Stimulated activated CD4-positive, alpha-beta T cell treated with anti-CD3 and anti-CD28 coated beads, Interleukin-15, amount 100 ng/mL, for 24 hours (primary cell): ENCODE measurements at regions not wholly inside any gene's neighbourhood (a gene's known extent, or its start where the extent isn't known, plus 50 kb on each side); places are given as distances from the start of the nearest gene placed in this dataset.

ENCODE experiments used
- DNase-seq: peaks from one replicate; pipeline ENCODE4 v3.0.0-alpha.2; 2020

- DNase-seq: no peak
These were observed 153.4 kb upstream of the PPP1R26 start for GRCh38 chr9:135326141-135326540.

- DNase-seq: no peak
These were observed 152.9 kb upstream of the PPP1R26 start for GRCh38 chr9:135326633-135327152.

- DNase-seq: no peak
These were observed 150.8 kb upstream of the PPP1R26 start for GRCh38 chr9:135328485-135329417.

- DNase-seq: no peak
These were observed 149.8 kb upstream of the PPP1R26 start for GRCh38 chr9:135329571-135330306.

- DNase-seq: no peak
These were observed 149.3 kb upstream of the PPP1R26 start for GRCh38 chr9:135330307-135330631.

GRCh38 chr9:135330685-135331590 is 148.6 kb upstream of the PPP1R26 start:
- no peak for DNase-seq

GRCh38 chr9:135332516-135332915 is 147.1 kb upstream of the PPP1R26 start:
- no peak for DNase-seq

- no peak for DNase-seq
These were observed 146.4 kb upstream of the PPP1R26 start for GRCh38 chr9:135332979-135333748.

- DNase-seq: no peak
These were observed 144.6 kb upstream of the PPP1R26 start for GRCh38 chr9:135334953-135335460.

GRCh38 chr9:135335691-135336181 is 143.8 kb upstream of the PPP1R26 start:
- no peak for DNase-seq

- no peak for DNase-seq
These were observed 142.7 kb upstream of the PPP1R26 start for GRCh38 chr9:135336722-135337527.

GRCh38 chr9:135338546-135338945 is 141.0 kb upstream of the PPP1R26 start:
- DNase-seq: no peak

- DNase-seq: no peak
These were observed 140.1 kb upstream of the PPP1R26 start for GRCh38 chr9:135339378-135339973.

GRCh38 chr9:135340143-135340655 is 139.4 kb upstream of the PPP1R26 start:
- DNase-seq: no peak

GRCh38 chr9:135340726-135341475 is 138.7 kb upstream of the PPP1R26 start:
- DNase-seq: no peak

GRCh38 chr9:135341612-135342169 is 137.9 kb upstream of the PPP1R26 start:
- DNase-seq: no peak

- DNase-seq: no peak
These were observed 137.1 kb upstream of the PPP1R26 start for GRCh38 chr9:135342206-135343130.

GRCh38 chr9:135343136-135343535 is 136.4 kb upstream of the PPP1R26 start:
- no peak for DNase-seq
